Neural progenitor cell (in vitro differentiated cells): ENCODE measurements at regions not wholly inside any gene's neighbourhood (a gene's known extent, or its start where the extent isn't known, plus 50 kb on each side); places are given as distances from the start of the nearest gene placed in this dataset.
"Not testable (repeated sequence)": the region's sequence is repeated elsewhere in the genome, so short reads cannot be mapped to it uniquely, and the experiment has no call there.

Source experiments
- DNase-seq: peaks from one replicate; pipeline ENCODE4 v3.0.0-alpha.2; 2016; ENCODE audit warnings: low spot score
- H2AFZ ChIP-seq: fragments of 200-600 bp; sonication (generic); replicated peaks from 2 replicates; pipeline ENCODE4 v1.6.1; 2016; ENCODE audit warnings: antibody characterized with exemption
- H3F3A ChIP-seq: fragments of 200-600 bp; sonication (generic); 2 replicates; pipeline ENCODE4 v1.6.1; 2016; ENCODE audit warnings: antibody characterized with exemption, low read depth
- H3K27ac ChIP-seq: fragments of 200-600 bp; sonication (generic); 2 replicates; pipeline ENCODE4 v1.5.1; 2016; ENCODE audit warnings: mild to moderate bottlenecking
- H3K27me3 ChIP-seq: fragments of 200-600 bp; sonication (generic); 2 replicates; pipeline ENCODE4 v1.6.1; 2016; ENCODE audit warnings: mild to moderate bottlenecking, moderate library complexity
- H3K36me3 ChIP-seq: fragments of 200-600 bp; sonication (generic); 2 replicates; pipeline ENCODE4 v1.5.1; 2016
- H3K4me1 ChIP-seq: fragments of 200-600 bp; sonication (generic); 2 replicates; pipeline ENCODE4 v1.6.1; 2016; ENCODE audit warnings: mixed run types
- H3K4me2 ChIP-seq: fragments of 200-600 bp; sonication (generic); 2 replicates; pipeline ENCODE4 v1.6.1; 2016
- H3K4me3 ChIP-seq: fragments of 200-600 bp; sonication (generic); 2 replicates; pipeline ENCODE4 v1.5.1; 2016
- H3K79me2 ChIP-seq: fragments of 200-600 bp; sonication (generic); 2 replicates; pipeline ENCODE4 v1.6.1; 2016; ENCODE audit warnings: low read depth
- H3K9ac ChIP-seq: fragments of 200-600 bp; sonication (generic); 2 replicates; pipeline ENCODE4 v1.6.1; 2016
- H3K9me3 ChIP-seq: fragments of 200-600 bp; sonication (generic); 2 replicates; pipeline ENCODE4 v1.5.1; 2016; ENCODE audit warnings: low read depth
- H4K20me1 ChIP-seq: fragments of 200-600 bp; sonication (generic); 2 replicates; pipeline ENCODE4 v1.6.1; 2016; ENCODE audit warnings: low read depth
- H3K27ac Mint-ChIP-seq: 3 replicates; pipeline ENCODE4 v1.8.0; 2021; ENCODE audit warnings: mixed read lengths
- H3K27me3 Mint-ChIP-seq: 2 replicates; pipeline ENCODE4 v1.8.0; 2022; ENCODE audit warnings: low read depth, mild to moderate bottlenecking, inconsistent platforms, moderate library complexity, mixed read lengths; ENCODE audit not compliant: insufficient read depth
- H3K36me3 Mint-ChIP-seq: 3 replicates; pipeline ENCODE4 v1.8.0; 2021; ENCODE audit warnings: mixed read lengths
- H3K4me1 Mint-ChIP-seq: 3 replicates; pipeline ENCODE4 v1.8.0; 2021; ENCODE audit warnings: mixed read lengths
- H3K4me3 Mint-ChIP-seq: 3 replicates; pipeline ENCODE4 v1.8.0; 2021; ENCODE audit warnings: mild to moderate bottlenecking, moderate library complexity, mixed read lengths
- H3K9me3 Mint-ChIP-seq: 3 replicates; pipeline ENCODE4 v1.8.0; 2020; ENCODE audit warnings: mixed read lengths

DNA sequence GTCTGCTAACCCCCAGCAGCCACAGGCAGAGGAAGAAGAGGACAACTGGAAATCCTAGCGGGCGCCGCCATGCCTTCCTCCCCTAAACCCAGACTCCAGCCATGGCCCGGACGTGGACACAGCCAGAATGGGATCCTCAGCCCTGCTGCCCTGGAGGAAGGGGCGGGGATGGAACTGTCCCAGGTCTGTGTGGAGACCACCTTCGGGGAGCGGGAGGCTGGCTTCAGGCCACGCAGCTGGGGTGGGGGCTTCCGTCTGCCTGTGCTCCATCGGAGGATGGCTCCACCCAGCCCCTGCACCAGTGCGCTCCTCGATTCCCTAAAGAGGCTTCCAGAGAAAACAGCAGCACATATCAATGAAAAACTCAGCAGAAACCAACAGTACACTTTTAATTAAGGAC, 190.4 kb downstream of the KLRB1 start:
- H4K20me1 ChIP-seq, H3K4me1 Mint-ChIP-seq, H2AFZ ChIP-seq, H3K9ac ChIP-seq, H3K27ac ChIP-seq, H3K27me3 ChIP-seq, H3K36me3 Mint-ChIP-seq, H3K79me2 ChIP-seq, H3K4me3 Mint-ChIP-seq, H3K9me3 ChIP-seq, H3K27ac Mint-ChIP-seq, H3K4me2 ChIP-seq, H3F3A ChIP-seq, H3K4me3 ChIP-seq, H3K9me3 Mint-ChIP-seq, H3K4me1 ChIP-seq, DNase-seq, H3K27me3 Mint-ChIP-seq, H3K36me3 ChIP-seq: not testable (repeated sequence)

DNA sequence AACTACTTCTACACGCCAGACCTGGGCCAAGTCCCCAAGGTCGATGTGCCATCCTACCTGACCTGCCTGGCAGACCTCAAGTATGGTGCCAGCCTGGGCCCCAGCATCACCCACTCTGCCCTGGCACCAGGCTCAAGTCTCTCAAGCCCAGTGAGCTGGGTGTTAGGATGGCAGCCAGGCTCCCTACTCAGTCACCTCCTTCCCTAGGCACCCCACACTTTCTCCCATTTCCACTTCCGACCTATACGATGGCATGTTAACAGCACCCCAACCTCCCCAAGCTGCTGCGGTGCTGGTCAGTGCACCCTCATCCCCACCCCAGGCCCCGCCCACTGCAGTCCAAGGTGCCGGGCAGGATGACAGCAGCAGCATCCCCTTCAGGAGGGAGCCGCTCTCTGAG, 191.4 kb downstream of the KLRB1 start:
- not testable (repeated sequence) for H4K20me1 ChIP-seq, DNase-seq

DNA sequence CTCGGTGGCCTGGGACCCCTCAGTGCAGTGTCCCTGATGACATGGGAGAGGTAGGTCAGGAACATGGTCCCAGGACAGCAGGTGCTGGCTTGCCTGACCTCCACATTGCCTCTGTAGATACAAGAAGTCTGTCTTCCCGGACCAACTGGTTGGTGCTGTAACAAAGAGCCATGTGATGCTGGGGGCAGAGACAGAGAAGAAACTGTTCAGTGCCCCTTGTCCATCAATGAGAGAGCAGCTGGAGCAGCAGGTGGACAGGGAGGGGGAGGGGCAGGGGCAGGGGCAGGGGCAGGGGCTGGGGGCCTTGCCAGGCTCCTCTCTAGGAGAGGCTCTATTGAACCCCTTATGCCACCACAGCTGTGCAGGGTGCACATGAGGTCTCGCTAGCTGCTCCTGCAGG, 191.8 kb downstream of the KLRB1 start:
- not testable (repeated sequence) for H3K4me3 ChIP-seq, H3K9me3 Mint-ChIP-seq, H3K4me1 Mint-ChIP-seq, H3K36me3 ChIP-seq, H3K79me2 ChIP-seq, H3K27me3 Mint-ChIP-seq, H2AFZ ChIP-seq, H4K20me1 ChIP-seq, H3K4me1 ChIP-seq, H3K9ac ChIP-seq, H3K4me3 Mint-ChIP-seq, DNase-seq, H3K9me3 ChIP-seq, H3K36me3 Mint-ChIP-seq, H3K4me2 ChIP-seq, H3K27ac Mint-ChIP-seq, H3F3A ChIP-seq, H3K27ac ChIP-seq, H3K27me3 ChIP-seq

More for the DNA sequence above, 191.4 kb downstream of the KLRB1 start:
- not testable (repeated sequence) for H2AFZ ChIP-seq, H3K4me1 Mint-ChIP-seq, H3K4me1 ChIP-seq, H3K9ac ChIP-seq, H3K4me3 Mint-ChIP-seq, H3K9me3 ChIP-seq, H3F3A ChIP-seq, H3K36me3 Mint-ChIP-seq, H3K4me3 ChIP-seq, H3K27me3 Mint-ChIP-seq, H3K36me3 ChIP-seq, H3K27ac Mint-ChIP-seq, H3K27me3 ChIP-seq, H3K27ac ChIP-seq, H3K79me2 ChIP-seq, H3K4me2 ChIP-seq, H3K9me3 Mint-ChIP-seq

DNA sequence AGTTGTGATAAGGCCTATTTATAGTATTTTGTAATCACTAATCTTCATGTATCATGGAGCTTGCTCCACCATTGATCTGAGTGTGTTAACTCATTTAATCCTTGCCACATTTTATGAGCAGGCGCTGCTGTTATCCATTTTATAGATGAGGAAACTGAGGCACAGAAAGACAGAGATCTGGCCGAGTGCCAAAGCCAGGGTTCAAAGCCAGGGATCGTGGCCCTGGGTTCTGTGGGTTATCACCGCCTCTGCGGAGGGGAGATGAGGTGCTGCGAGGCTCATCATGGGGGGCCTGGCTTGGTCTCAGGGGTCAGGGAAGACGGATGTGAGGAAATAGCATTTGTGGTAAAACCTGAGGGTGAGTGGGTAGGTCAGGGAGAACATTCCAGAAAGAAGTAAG, 193.9 kb downstream of the KLRB1 start:
- not testable (repeated sequence) for H3K4me1 Mint-ChIP-seq, H3K36me3 Mint-ChIP-seq, H3F3A ChIP-seq, H3K4me3 Mint-ChIP-seq, H3K36me3 ChIP-seq, H3K9ac ChIP-seq, H3K27me3 Mint-ChIP-seq, H3K9me3 Mint-ChIP-seq, H3K4me2 ChIP-seq, H3K9me3 ChIP-seq, H4K20me1 ChIP-seq, H3K4me1 ChIP-seq, H3K79me2 ChIP-seq, H3K27ac Mint-ChIP-seq, H3K4me3 ChIP-seq, H3K27ac ChIP-seq, DNase-seq, H3K27me3 ChIP-seq, H2AFZ ChIP-seq

GRCh38 chr12:9412459-9412858, 195.3 kb downstream of the KLRB1 start:
- H3K36me3 Mint-ChIP-seq, H3K79me2 ChIP-seq, H3K4me2 ChIP-seq, H3K4me1 ChIP-seq, H3K36me3 ChIP-seq, H3K4me1 Mint-ChIP-seq, H3K9me3 ChIP-seq, H3K27me3 Mint-ChIP-seq, H3K9ac ChIP-seq, H4K20me1 ChIP-seq, H3K27ac Mint-ChIP-seq, H3K27ac ChIP-seq, H3K4me3 ChIP-seq, H3K27me3 ChIP-seq, H3F3A ChIP-seq, DNase-seq, H2AFZ ChIP-seq, H3K4me3 Mint-ChIP-seq, H3K9me3 Mint-ChIP-seq: not testable (repeated sequence)

GRCh38 chr12:9411616-9412268, 196.0 kb downstream of the KLRB1 start:
- not testable (repeated sequence) for H3K36me3 ChIP-seq, H3K4me3 ChIP-seq, H3K27ac ChIP-seq, H3K4me1 Mint-ChIP-seq, H4K20me1 ChIP-seq, DNase-seq, H3K27me3 Mint-ChIP-seq, H3K9ac ChIP-seq, H3K79me2 ChIP-seq, H3K9me3 ChIP-seq, H3K4me2 ChIP-seq, H3K36me3 Mint-ChIP-seq, H3K27me3 ChIP-seq, H3K27ac Mint-ChIP-seq, H3F3A ChIP-seq, H3K9me3 Mint-ChIP-seq, H2AFZ ChIP-seq, H3K4me3 Mint-ChIP-seq
- peaks cover 11% of the 10 kb centered on the region for H3K4me1 ChIP-seq

GRCh38 chr12:9407425-9407748, 199.2 kb upstream of the PZP start:
- not testable (repeated sequence) for H3K4me1 Mint-ChIP-seq, H3K4me3 Mint-ChIP-seq, H4K20me1 ChIP-seq, H3K79me2 ChIP-seq, H3K9me3 ChIP-seq, H3K36me3 ChIP-seq, H3K27me3 Mint-ChIP-seq, H3K27ac Mint-ChIP-seq, H3K9me3 Mint-ChIP-seq, H3K36me3 Mint-ChIP-seq, H3K27me3 ChIP-seq
- Histone ChIP-seq H3K27ac (peak overlapping the region; percentile 91), H2AFZ (peak overlapping the region; percentile 64), H3F3A (peaks cover 14% of the 10 kb centered on the region), H3K4me3 (peak overlapping the region; percentile 42), H3K4me1 (peaks cover 13% of the 10 kb centered on the region), H3K9ac (peak overlapping the region; percentile 28), H3K4me2 (peak overlapping the region; percentile 77)
- DNase-seq, result peak; percentile 71
